Muscle layer of duodenum (tissue), 2 donors: ENCODE measurements at regions not wholly inside any gene's neighbourhood (a gene's known extent, or its start where the extent isn't known, plus 50 kb on each side); places are given as distances from the start of the nearest gene placed in this dataset.

Experiments used
- H3K27ac ChIP-seq: one replicate; pipeline ENCODE4 v1.7.0; 2013; ENCODE audit warnings: mild to moderate bottlenecking, low read length
- H3K27me3 ChIP-seq: one replicate; pipeline ENCODE4 v1.7.0; 2013; ENCODE audit warnings: low read depth, mild to moderate bottlenecking, control low read depth, low read length
- H3K36me3 ChIP-seq, 2 donors: one replicate each; pipeline ENCODE4 v1.7.0; 2013; ENCODE audit warnings: low read length in 2 of 2, control low read depth in 1 of 2, mild to moderate bottlenecking in 1 of 2; ENCODE audit not compliant: insufficient read depth in 2 of 2, control insufficient read depth in 1 of 2
- H3K4me1 ChIP-seq, 2 donors: one replicate each; pipeline ENCODE4 v1.7.0; 2013; ENCODE audit warnings: low read length in 2 of 2, mild to moderate bottlenecking in 2 of 2, control low read depth in 1 of 2, moderate library complexity in 1 of 2; ENCODE audit not compliant: insufficient read depth in 2 of 2, control insufficient read depth in 1 of 2
- H3K4me3 ChIP-seq, 2 donors: one replicate each; pipeline ENCODE4 v1.7.0; 2013; ENCODE audit warnings: low read length in 2 of 2, low read depth in 1 of 2, mild to moderate bottlenecking in 1 of 2
- H3K9me3 ChIP-seq, 2 donors: one replicate each; pipeline ENCODE4 v1.7.0; 2013; ENCODE audit warnings: low read length in 2 of 2, control low read depth in 1 of 2, mild to moderate bottlenecking in 1 of 2; ENCODE audit not compliant: control insufficient read depth in 1 of 2
- donor health status: healthy.

GRCh38 chr6:120924214-120924613, 410.1 kb downstream of the TBC1D32 start:
- H3K4me1 ChIP-seq = no peaks in the 10 kb centered on the region
- no peaks in the 10 kb centered on the region for H3K36me3 ChIP-seq
- no peaks in the 10 kb centered on the region for H3K9me3 ChIP-seq
- H3K27me3 ChIP-seq = no peaks in the 10 kb centered on the region
- no peak overlapping the region for H3K27ac ChIP-seq
- H3K4me3 ChIP-seq = no peak overlapping the region

- Histone ChIP-seq H3K9me3 (no peaks in the 10 kb centered on the region), H3K4me3 (no peak overlapping the region), H3K27ac (no peak overlapping the region), H3K36me3 (no peaks in the 10 kb centered on the region), H3K4me1 (no peaks in the 10 kb centered on the region), H3K27me3 (no peaks in the 10 kb centered on the region)
Measured at GRCh38 chr6:120918137-120918536, 416.1 kb downstream of the TBC1D32 start.

- Histone ChIP-seq H3K27me3 (no peaks in the 10 kb centered on the region), H3K36me3 (no peaks in the 10 kb centered on the region), H3K27ac (no peak overlapping the region)
Measured at GRCh38 chr6:120916844-120917243, 417.4 kb downstream of the TBC1D32 start.

GRCh38 chr6:120913486-120913885, 420.8 kb downstream of the TBC1D32 start:
- Histone ChIP-seq H3K27me3 (no peaks in the 10 kb centered on the region), H3K36me3 (no peaks in the 10 kb centered on the region), H3K9me3 (no peaks in the 10 kb centered on the region), H3K4me1 (no peaks in the 10 kb centered on the region), H3K27ac (no peak overlapping the region), H3K4me3 (no peak overlapping the region)

More at GRCh38 chr6:120916844-120917243, 417.4 kb downstream of the TBC1D32 start:
- H3K4me1 ChIP-seq = no peaks in the 10 kb centered on the region
- no peak overlapping the region for H3K4me3 ChIP-seq
- no peaks in the 10 kb centered on the region for H3K9me3 ChIP-seq

GRCh38 chr6:120908767-120909166, 425.5 kb downstream of the TBC1D32 start:
- Histone ChIP-seq H3K27ac (no peak overlapping the region), H3K36me3 (no peaks in the 10 kb centered on the region), H3K4me3 (no peak overlapping the region), H3K27me3 (no peaks in the 10 kb centered on the region), H3K4me1 (no peaks in the 10 kb centered on the region), H3K9me3 (no peaks in the 10 kb centered on the region)

- Histone ChIP-seq H3K36me3 (no peaks in the 10 kb centered on the region), H3K4me1 (no peaks in the 10 kb centered on the region), H3K27ac (no peak overlapping the region), H3K4me3 (no peak overlapping the region), H3K27me3 (no peaks in the 10 kb centered on the region), H3K9me3 (no peaks in the 10 kb centered on the region)
Measured at GRCh38 chr6:120903836-120904235, 430.4 kb downstream of the TBC1D32 start.

- Histone ChIP-seq H3K4me1 (no peaks in the 10 kb centered on the region), H3K27ac (no peak overlapping the region), H3K36me3 (no peaks in the 10 kb centered on the region), H3K9me3 (no peaks in the 10 kb centered on the region), H3K27me3 (no peaks in the 10 kb centered on the region), H3K4me3 (no peak overlapping the region)
Measured at GRCh38 chr6:120899932-120900331, 434.3 kb downstream of the TBC1D32 start.

GRCh38 chr6:120894077-120894476, 440.2 kb downstream of the TBC1D32 start:
- peaks cover 0 to 9% of the 10 kb centered on the region in 2 donors for H3K9me3 ChIP-seq
- no peaks in the 10 kb centered on the region for H3K36me3 ChIP-seq
- no peaks in the 10 kb centered on the region for H3K27me3 ChIP-seq
- no peak overlapping the region for H3K4me3 ChIP-seq
- H3K27ac ChIP-seq = no peak overlapping the region
- H3K4me1 ChIP-seq = no peaks in the 10 kb centered on the region

- H3K27ac ChIP-seq = no peak overlapping the region
- H3K4me1 ChIP-seq = no peaks in the 10 kb centered on the region
- no peaks in the 10 kb centered on the region for H3K9me3 ChIP-seq
- no peak overlapping the region for H3K4me3 ChIP-seq
- no peaks in the 10 kb centered on the region for H3K36me3 ChIP-seq
- H3K27me3 ChIP-seq = no peaks in the 10 kb centered on the region
Measured at GRCh38 chr6:120876931-120877330, 457.3 kb downstream of the TBC1D32 start.

GRCh38 chr6:120876424-120876823, 457.9 kb downstream of the TBC1D32 start:
- Histone ChIP-seq H3K36me3 (no peaks in the 10 kb centered on the region), H3K4me3 (no peak overlapping the region), H3K4me1 (no peaks in the 10 kb centered on the region), H3K27ac (no peak overlapping the region), H3K27me3 (no peaks in the 10 kb centered on the region), H3K9me3 (no peaks in the 10 kb centered on the region)

GRCh38 chr6:120875900-120876299, 458.4 kb downstream of the TBC1D32 start:
- H3K4me3 ChIP-seq = no peak overlapping the region
- H3K4me1 ChIP-seq = no peaks in the 10 kb centered on the region
- H3K27me3 ChIP-seq = no peaks in the 10 kb centered on the region
- no peaks in the 10 kb centered on the region for H3K36me3 ChIP-seq
- no peaks in the 10 kb centered on the region for H3K9me3 ChIP-seq
- H3K27ac ChIP-seq = no peak overlapping the region

- H3K9me3 ChIP-seq = no peaks in the 10 kb centered on the region
- no peaks in the 10 kb centered on the region for H3K36me3 ChIP-seq
- no peaks in the 10 kb centered on the region for H3K4me1 ChIP-seq
- no peak overlapping the region for H3K4me3 ChIP-seq
- no peaks in the 10 kb centered on the region for H3K27me3 ChIP-seq
- H3K27ac ChIP-seq = no peak overlapping the region
Measured at GRCh38 chr6:120874422-120874821, 459.9 kb downstream of the TBC1D32 start.
